Left hindlimb (tissue), 1 donor: ENCODE measurements at regions not wholly inside any gene's neighbourhood (a gene's known extent, or its start where the extent isn't known, plus 50 kb on each side); places are given as distances from the start of the nearest gene placed in this dataset.
"Not testable (repeated sequence)": the region's sequence is repeated elsewhere in the genome, so short reads cannot be mapped to it uniquely, and the experiment has no call there.

Experiments
- DNase-seq: peaks from one replicate; pipeline ENCODE4 v3.0.0-alpha.2; 2018

- DNase-seq, result no peak
Observed at GRCh38 chr21:15441060-15441493, 288.7 kb upstream of the USP25 start.

DNA sequence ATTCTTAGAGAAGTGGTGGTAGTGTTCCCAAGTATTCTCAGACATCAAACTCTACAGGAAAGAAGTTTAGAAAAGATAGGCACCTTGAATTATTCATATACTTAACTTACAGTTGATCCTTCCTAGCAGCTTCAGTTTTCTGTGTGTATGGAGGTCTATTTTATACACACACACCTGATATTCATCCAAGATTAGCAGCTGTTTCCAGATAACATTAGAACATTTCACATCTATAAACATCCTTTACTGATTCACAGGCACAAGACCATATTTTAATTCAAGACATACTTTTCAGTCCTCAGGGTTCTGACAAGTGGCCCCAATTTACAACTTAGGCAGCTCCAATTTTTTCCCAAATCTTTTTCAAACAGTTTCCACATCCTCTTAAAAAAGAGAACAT lies 287.8 kb upstream of the USP25 start:
- DNase-seq, result no peak

DNA sequence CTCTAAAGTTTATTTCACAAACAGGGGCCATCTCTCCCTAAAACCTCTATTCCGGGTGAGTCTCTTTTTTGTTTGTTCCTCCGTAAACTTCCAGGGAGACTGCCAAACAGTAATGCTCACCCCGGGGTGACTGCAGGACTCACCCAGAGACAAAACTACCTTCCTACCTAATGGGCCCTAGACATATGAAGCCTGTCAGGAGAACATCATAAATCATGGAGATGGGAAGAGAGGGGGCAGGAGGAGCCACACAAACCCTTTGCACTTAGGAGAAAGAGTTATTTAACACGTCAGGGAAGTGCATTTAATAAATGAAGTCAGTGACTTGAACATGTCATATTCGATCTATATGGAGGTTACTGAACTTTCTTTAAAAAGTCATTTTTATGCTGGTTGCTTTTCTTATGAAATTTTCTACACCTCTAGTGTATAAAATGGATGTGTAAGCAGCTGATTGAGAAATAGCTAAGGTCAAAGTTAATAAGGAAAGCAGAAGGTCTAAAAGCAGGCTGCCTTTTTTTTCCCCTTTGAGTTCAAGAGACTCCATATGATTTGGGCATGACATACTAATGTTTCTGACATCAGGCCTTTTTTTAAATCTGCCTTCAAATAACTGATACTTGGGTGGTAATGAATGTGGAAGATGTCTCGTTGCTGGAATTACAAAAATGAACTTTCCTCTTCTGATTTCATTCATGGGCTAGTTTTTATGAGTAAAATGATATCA lies 286.9 kb upstream of the USP25 start:
- no peak for DNase-seq

DNA sequence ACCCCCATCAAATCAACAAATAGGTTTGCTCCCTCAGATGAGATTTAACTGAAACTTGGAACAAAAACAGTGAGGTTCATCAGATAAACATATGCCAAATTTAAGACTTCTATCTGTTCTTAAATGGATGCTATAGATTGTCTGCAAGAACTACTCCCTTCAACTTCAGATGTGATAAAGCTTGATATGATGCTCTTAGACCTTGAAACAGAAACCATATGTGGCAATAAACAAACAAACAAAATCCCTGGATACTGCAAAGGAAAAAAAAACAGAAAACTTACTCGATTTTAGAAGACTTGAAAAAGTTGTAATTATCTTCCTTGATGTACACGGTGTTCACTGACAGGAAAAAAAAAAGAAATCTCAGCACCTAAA lies 286.1 kb upstream of the USP25 start:
- DNase-seq, result no peak

DNA sequence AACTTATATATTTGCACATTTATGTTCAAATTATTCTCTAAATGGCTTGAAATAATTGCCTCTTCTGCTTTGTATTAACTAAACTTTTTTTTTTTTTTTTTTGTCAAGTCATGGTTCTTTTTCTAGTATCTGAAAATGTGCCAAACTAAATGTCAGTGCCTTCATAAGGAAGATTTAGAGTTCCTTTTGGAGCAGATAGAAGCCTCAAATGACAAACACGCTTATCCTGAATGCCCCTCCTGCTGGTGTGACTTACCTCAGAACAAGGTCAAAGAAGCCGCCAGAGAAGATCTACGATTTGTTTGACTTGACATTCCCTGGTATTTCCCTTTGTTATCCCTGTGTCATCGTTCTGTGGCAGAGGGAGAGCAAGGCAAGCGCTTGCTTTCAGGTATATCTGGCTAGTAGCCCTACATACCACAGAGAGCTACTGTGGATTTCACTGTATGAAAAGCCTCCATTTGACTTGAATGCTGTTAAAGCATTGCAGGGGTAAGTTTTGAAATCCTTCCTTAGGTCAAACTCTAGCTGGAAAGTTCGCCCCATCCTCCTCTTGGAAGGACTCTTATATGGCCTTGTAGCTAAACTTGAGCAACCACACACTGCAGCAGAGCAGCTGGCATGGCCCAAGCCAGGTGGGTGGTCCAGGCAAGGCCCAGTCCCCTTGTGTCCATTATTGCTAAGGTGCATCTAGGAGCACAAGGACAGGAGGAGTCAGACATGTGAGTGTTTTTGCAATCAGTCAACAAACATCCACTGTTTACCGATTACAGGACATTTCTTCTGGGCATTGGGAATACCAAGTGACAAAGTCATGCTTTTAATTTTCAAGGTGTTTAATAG lies 285.4 kb upstream of the USP25 start:
- DNase-seq, result no peak

GRCh38 chr21:15445327-15445726 lies 284.5 kb upstream of the USP25 start:
- DNase-seq, result no peak

GRCh38 chr21:15446223-15446622 lies 283.6 kb upstream of the USP25 start:
- DNase-seq, result no peak

GRCh38 chr21:15449556-15449955 lies 280.2 kb upstream of the USP25 start:
- DNase-seq, result no peak

GRCh38 chr21:15453261-15453660 lies 276.5 kb upstream of the USP25 start:
- DNase-seq, result no peak

DNA sequence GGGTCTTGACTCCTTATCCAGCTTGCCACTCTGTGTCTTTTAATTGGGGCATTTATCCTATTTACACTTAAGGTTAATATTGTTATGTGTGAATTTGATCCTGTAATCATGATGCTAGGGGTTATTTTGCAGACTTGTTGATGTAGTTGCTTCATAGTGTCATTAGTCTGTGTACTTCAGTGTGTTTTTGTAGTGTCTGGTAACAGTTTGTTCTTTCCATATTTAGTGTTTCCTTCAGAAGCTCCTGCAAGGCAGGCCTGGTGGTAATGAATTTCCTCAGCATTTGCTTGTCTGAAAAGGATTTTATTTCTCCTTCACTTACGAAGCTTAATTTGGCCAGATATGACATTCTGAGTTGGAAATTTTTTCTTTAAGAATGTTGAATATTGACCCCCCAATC lies 276.0 kb upstream of the USP25 start:
- DNase-seq, result not testable (repeated sequence)

DNA sequence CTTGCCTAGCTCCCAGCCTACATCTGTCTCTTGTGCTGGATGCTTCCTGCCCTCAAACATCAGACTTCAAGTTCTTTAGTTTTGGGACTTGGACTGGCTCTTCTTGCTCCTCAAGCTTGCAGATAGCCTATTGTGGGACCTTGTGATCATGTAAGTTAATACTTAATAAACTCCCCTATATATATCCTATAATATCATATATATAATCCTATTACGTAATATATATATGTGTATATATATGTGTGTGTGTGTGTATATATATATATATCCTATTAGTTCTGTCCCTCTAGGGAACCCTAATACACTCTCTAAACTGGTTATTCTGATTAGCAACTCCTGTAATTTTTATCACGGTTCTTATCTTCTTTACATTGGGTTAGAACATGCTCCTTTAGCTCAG lies 274.9 kb upstream of the USP25 start:
- not testable (repeated sequence) for DNase-seq

- DNase-seq, result no peak
Observed at GRCh38 chr21:15455819-15456462, 273.8 kb upstream of the USP25 start.

GRCh38 chr21:15457965-15458364 lies 271.8 kb upstream of the USP25 start:
- DNase-seq, result no peak

DNA sequence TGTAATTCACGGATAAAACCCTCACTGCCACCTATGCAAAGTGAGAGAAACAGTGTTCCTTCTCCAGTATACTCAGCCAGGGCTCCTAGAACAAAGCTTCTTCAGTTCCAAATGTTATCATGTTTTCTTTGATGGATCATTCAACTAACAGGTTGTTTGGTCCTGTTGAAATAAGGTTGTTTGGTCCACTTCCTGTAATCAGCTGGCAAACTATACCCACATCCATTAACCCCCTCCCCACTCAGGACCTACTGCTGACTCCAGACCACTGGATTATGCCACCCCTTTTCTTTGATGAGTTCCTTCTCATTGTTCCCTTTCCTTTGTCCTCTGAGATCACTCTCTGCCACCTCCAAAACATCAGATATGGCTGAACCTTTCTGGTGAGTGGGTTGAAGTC lies 267.7 kb upstream of the USP25 start:
- no peak for DNase-seq

- DNase-seq, result no peak
Observed at GRCh38 chr21:15466329-15466728, 263.5 kb upstream of the USP25 start.

DNA sequence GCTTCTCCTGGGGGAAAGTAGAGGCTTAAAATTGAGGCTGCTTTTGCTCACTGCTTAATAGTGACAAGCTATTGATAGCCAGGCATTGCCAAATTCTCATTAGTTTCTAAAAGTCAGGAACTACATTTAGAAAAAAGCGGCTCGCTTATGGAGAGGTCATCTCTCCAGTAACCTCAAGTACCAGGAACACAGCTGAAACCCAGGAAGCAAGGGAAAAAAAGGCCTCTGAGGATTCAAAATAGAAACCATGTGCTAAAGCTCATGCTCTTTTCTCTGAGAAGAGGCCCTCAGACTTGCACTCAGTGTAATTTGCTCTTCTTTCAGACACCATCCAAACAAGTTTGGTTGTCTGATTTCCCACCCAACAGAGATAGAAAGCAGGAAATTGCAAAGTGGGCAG lies 261.4 kb upstream of the USP25 start:
- no peak for DNase-seq

DNA sequence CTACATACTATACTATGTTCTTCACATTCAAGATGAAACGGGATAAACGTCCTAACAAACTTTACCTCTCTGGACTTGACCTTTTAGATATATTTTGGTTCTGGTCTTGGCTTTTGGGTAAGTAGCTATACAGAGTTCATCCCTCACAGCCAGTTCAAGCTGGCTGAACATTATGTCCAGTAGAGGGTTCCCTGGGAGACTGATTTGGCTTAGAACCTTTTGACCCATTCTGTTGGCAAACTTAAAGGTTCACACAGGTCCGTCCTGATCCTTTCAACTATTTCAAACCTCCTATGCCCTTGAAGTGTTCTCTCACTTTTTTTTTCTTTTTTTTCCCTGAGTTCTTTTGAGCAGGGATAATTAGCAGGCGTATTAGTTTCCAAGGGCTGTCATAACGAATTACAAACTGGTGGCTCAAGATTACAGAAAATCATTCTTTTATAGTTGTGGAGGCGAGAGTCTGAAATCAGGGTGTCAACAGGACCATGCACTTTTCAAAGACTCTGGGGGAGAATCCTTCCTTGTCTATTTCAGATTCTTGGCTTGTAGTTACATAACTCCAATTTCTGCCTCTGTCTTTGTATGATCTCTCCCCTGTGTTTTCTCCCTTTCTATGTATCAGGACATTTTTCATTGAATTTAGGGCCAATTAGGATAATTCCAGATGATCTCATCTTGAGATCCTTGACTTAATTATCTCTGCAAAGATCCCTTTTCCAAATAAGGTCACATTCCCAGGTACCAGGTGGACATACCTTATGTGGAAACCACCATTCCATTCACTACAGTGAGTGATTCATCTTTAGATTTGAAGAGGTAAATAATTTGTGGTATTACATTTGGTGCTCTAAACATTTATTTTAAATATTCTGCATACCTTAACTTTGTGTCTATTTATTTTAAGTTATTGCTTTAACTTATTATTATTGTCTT lies 257.4 kb upstream of the USP25 start:
- no peak for DNase-seq

DNA sequence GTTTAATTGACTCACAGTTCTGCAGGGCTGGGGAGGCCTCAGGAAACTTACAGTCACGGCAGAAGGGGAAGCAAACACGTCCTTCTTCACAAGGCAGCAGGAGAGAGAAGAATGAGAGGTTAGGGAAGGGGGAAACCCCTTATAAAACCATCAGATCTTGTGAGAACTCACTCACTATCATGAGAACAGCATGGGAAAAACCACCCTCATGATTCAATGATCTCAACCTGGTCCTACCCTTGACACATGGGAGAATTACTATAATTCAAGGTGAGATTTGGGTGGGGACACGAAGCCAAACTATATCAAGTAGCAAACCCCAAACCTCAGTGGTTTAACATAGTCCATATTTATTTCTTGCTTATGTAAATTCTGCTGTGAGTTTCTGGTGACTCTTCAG lies 252.0 kb upstream of the USP25 start:
- DNase-seq, result not testable (repeated sequence)

DNA sequence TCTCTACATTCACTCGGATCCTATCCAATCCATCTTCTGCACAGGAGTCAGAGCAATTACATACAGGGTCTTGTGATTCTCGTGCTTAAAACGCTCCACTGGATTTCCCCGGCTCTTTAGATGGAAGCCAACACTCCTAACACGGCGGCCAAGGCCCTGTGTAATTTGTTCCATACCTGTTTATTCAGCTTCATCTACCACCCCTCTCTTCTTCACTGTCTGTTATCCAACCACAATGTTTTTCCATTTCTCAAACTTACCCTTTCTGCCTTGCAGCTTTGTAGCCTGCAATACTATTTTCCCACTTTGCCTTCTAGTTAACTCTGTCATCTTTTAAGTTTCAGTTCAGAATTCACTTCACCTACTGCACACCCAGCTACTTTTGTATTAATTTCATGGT lies 249.6 kb upstream of the USP25 start:
- DNase-seq, result no peak

DNA sequence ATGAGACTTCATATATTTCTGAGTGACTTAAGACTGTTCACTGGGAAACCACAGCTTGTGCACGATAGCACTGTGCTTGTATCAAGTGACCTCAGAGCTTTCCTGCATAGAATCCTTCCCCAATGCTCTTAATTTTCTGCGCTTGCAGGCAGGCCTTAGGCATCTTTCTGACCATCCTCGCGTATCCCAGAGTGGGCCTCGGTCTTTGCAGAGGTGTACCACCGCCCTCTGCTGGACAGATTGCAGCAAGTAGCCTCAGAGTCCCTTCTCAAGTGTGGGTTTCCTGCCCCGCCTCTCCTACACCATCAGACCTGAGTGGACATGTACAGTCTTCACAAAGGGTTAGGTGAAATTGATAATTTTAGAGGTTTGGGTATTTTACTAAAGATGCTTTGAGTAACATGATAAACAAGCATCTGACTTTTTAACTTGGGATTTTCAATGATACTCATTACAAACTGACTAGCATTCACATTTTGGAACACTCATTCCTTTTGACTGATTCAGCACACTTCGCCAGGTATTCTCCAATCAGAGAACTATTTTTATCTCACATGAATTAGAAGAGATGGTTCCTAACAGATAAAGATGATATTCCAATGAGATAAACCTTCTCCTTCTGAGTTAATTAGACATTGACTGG lies 246.5 kb upstream of the USP25 start:
- DNase-seq, result peak; percentile 88

DNA sequence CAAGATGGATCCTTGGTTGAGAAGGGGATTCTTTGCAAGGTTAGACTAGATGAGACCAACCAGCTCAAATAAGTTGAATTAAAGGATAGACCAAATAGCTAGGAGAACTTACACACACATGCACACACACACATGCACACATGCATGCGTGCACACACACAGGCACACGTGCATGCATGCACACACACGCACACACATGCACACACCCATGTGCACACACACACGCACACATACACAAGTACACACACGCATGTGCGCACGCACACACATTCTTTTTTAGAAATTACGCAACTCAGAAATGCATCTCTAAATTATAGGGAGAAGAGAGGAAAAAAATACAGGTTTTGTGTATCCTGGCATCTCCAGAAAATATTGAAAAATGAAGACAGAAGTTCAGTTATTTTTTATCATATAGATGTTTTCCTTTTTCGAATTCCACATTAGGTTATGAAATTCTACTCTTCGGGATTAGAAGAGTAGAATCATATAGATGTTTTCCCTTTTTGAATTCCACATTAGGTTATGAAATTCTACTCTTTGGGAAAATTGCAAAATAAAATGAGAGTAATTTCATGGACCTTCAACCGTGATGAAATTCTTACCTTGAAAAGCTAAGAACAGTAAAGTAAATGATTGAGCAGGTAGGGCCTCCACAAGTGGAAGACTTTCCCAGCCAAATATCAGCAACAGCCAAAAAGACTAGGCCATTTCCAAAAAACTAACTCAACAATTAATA lies 243.2 kb upstream of the USP25 start:
- DNase-seq, result no peak

DNA sequence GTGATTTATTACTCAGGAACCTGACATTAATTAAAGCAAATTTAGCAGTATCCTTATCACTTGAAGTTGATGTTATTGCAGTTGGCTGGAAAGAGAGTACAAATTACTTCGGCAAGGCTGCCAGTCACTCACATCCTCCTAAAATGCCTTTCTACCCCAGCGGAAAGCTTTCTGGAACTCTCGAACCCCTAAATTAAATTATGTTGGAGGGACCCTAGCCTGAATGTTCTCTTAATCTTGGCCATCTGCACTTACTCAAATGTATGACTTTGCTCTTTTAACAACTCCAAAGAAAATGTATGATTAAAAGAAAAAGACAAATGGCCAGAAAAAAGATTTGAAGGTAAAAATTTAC lies 242.6 kb upstream of the USP25 start:
- no peak for DNase-seq
